LNCAP (cell line): ENCODE measurements at regions not wholly inside any gene's neighbourhood (a gene's known extent, or its start where the extent isn't known, plus 50 kb on each side); places are given as distances from the start of the nearest gene placed in this dataset.

Experiments
- TF ChIP-seq, protein P1 (sequence below): fragments of 450-650 bp; IDR thresholded peaks from 2 replicates; pipeline ENCODE4 v1.5.1; 2017; ENCODE audit warnings: mild to moderate bottlenecking

- TF ChIP-seq, protein P1, sequence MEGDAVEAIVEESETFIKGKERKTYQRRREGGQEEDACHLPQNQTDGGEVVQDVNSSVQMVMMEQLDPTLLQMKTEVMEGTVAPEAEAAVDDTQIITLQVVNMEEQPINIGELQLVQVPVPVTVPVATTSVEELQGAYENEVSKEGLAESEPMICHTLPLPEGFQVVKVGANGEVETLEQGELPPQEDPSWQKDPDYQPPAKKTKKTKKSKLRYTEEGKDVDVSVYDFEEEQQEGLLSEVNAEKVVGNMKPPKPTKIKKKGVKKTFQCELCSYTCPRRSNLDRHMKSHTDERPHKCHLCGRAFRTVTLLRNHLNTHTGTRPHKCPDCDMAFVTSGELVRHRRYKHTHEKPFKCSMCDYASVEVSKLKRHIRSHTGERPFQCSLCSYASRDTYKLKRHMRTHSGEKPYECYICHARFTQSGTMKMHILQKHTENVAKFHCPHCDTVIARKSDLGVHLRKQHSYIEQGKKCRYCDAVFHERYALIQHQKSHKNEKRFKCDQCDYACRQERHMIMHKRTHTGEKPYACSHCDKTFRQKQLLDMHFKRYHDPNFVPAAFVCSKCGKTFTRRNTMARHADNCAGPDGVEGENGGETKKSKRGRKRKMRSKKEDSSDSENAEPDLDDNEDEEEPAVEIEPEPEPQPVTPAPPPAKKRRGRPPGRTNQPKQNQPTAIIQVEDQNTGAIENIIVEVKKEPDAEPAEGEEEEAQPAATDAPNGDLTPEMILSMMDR: no peak
Observed at GRCh38 chr13:22993148-22993547, 187.6 kb upstream of the SGCG start.

GRCh38 chr13:23003446-23003845 lies 177.3 kb upstream of the SGCG start:
- TF ChIP-seq, protein P1: no peak

DNA sequence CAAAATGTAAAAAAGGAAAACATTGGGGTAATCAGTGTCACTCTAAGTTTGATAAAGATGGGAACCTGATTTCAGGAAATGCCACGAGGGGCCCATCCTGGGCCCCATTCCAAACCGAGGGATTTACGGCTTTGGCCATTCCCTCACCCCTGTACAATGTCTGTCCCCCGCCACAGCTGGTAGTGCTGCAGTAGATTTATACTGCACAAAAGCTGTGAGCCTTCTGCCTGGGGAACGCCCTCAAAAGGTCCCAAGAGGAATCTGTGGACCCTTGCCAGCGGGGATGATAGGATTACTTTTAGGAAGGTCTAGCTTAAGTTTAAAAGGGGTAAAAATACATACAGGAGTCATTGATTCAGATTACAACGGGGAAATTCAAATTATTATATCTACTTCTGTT lies 173.4 kb upstream of the SGCG start:
- TF ChIP-seq, protein P1: no peak

DNA sequence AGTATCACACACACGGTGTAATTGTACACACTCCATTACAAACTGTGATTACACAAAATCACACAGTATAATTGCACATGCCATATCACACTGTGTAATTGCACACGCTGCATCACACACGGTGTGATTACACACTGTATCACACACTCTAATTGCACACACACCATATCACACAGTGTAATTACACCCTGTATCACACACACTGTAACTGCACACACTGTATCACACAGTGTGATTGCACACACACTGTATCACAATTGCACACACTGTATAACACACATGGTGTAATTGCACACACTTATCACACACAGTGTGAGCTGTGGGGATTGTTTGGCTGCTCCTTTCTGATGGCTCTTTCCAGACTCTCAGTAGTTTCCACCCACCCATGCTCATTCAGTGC lies 162.6 kb upstream of the SGCG start:
- TF ChIP-seq, protein P1: no peak

GRCh38 chr13:23020246-23020843 lies 160.4 kb upstream of the SGCG start:
- TF ChIP-seq, protein P1: peak; percentile 75

DNA sequence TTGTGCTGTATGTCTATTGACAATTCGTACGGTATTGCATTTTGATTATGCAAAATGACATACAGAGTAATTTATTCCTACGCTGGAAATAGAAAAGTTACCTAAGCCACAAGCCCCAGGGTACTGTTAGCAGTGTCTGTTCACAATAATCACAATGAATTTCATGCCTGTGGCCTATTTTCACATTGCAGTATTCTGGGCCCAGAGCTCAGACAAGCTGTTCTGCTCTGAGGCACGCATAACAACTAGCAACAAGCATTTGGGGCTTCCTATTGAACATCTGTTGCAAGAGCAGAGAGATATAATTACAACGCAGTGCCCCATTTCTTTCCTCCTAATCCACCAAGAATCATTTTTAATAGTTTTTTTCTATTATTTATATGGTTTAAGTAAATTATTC lies 158.9 kb upstream of the SGCG start:
- TF ChIP-seq, protein P1: no peak

DNA sequence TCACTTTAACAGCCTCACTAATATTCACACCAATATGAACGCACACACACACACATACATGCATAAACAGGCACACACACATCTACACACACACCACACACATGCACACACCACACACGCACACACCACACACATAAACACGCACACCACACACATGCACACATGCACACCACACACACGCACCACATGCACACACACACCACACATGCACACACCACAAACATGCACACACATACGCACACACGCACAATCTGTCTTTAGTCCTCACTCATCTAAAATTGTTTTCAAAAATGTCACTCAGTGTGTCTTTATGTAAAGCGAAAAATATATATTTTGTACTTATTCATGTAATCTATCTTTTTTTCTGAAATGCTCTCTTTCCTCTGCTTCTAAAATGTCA lies 158.1 kb upstream of the SGCG start:
- TF ChIP-seq, protein P1: no peak
